GM18498 (cell line): ENCODE measurements at regions not wholly inside any gene's neighbourhood (a gene's known extent, or its start where the extent isn't known, plus 50 kb on each side); places are given as distances from the start of the nearest gene placed in this dataset.

Source experiments
- ATAC-seq: cut with Tn5 transposase; IDR thresholded peaks from one replicate; pipeline ENCODE4 v1.9.1; 2021; ENCODE audit warnings: mild to moderate bottlenecking, moderate library complexity; ENCODE audit not compliant: unreplicated experiment

- no peak for ATAC-seq
These were observed 55.3 kb upstream of the ZFP42 start for GRCh38 chr4:187940299-187940698.

GRCh38 chr4:187942968-187943367, 52.6 kb upstream of the ZFP42 start:
- no peak for ATAC-seq

GRCh38 chr4:187944179-187944578, 51.4 kb upstream of the ZFP42 start:
- ATAC-seq = no peak
